ENCODE measurements at regions not wholly inside any gene's neighbourhood (a gene's known extent, or its start where the extent isn't known, plus 50 kb on each side); places are given as distances from the start of the nearest gene placed in this dataset.

- TF ChIP-seq CTCF (IDR thresholded peaks at IDR 0.05; ENCODE audit: insufficient read depth, low read length, severe bottlenecking): no peak
- Histone ChIP-seq H3K4me3 (ENCODE audit: low read depth, low read length) (no peak overlapping the region), H3K27me3 (ENCODE audit: control insufficient read depth, insufficient read depth, low read length) (no peaks in the 10 kb centered on the region), H3K36me3 (ENCODE audit: control insufficient read depth, insufficient read depth, low read length) (no peaks in the 10 kb centered on the region)
- DNase-seq (ENCODE audit: low read depth) (peak; percentile 7), FAIRE-seq (no peak)
These were observed 86.4 kb upstream of the RORA start for GRCh38 chr15:61315471-61315870.

- Histone ChIP-seq H3K27me3 (ENCODE audit: control insufficient read depth, insufficient read depth, low read length) (no peaks in the 10 kb centered on the region), H3K36me3 (ENCODE audit: control insufficient read depth, insufficient read depth, low read length) (no peaks in the 10 kb centered on the region), H3K4me3 (ENCODE audit: low read depth, low read length) (no peak overlapping the region)
- FAIRE-seq (no peak), DNase-seq (ENCODE audit: low read depth) (no peak)
- no peak for TF ChIP-seq CTCF (IDR thresholded peaks at IDR 0.05; ENCODE audit: insufficient read depth, low read length, severe bottlenecking)
These were observed 85.3 kb upstream of the RORA start for GRCh38 chr15:61314427-61314826.

DNA sequence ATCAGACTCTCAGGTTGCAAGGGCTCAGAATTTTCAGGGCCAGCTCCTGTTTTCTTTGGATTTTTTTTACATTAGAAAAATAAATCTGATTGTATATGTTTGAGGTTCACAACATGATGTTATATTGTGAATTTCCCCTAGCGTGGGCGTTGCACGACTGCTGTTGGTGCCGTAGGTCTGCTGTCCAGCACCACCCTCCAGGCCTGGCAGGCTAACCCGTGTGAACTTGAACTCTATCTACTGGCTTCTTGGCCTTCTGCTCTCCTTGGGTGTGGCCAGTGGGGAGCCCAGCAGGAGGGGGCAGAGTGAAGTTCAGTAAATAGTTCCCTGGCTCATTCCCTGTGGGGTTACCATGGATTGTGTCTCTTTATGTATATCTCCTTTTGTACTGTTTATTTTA lies 80.5 kb upstream of the RORA start:
- no peak overlapping the region for H3K4me3 ChIP-seq (ENCODE audit: low read depth, low read length)
- no peak for TF ChIP-seq CTCF (IDR thresholded peaks at IDR 0.05; ENCODE audit: insufficient read depth, low read length, severe bottlenecking)
- FAIRE-seq: no peak
- no peaks in the 10 kb centered on the region for H3K36me3 ChIP-seq (ENCODE audit: control insufficient read depth, insufficient read depth, low read length)
- no peak for DNase-seq (ENCODE audit: low read depth)
- H3K27me3 ChIP-seq (ENCODE audit: control insufficient read depth, insufficient read depth, low read length): no peaks in the 10 kb centered on the region

DNA sequence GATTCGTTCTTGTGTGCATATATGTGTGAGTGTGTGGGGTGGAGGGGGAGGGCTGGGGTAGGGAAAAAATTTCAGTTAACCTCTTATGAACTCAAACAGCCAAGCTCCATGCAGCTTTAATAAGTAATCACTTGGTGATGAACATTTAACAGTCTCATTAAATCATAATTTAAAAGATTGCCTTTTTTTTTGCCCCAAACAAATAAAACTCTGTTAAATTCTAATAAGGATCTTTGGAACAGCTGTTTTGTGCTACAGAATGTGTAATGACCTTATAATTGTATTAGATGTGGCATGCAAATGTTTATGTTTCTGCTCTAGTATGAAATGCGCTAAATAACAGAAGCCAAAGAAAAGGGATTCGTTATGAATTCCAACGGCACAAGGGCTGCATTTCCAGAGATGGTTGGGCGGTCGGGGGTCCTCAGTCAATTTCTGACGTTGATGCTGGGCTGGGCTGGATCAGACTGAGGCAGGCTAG lies 80.0 kb upstream of the RORA start:
- Histone ChIP-seq H3K27me3 (ENCODE audit: control insufficient read depth, insufficient read depth, low read length) (no peaks in the 10 kb centered on the region), H3K36me3 (ENCODE audit: control insufficient read depth, insufficient read depth, low read length) (no peaks in the 10 kb centered on the region), H3K4me3 (ENCODE audit: low read depth, low read length) (no peak overlapping the region)
- TF ChIP-seq CTCF (IDR thresholded peaks at IDR 0.05; ENCODE audit: insufficient read depth, low read length, severe bottlenecking): no peak
- no peak for DNase-seq (ENCODE audit: low read depth)
- no peak for FAIRE-seq

DNA sequence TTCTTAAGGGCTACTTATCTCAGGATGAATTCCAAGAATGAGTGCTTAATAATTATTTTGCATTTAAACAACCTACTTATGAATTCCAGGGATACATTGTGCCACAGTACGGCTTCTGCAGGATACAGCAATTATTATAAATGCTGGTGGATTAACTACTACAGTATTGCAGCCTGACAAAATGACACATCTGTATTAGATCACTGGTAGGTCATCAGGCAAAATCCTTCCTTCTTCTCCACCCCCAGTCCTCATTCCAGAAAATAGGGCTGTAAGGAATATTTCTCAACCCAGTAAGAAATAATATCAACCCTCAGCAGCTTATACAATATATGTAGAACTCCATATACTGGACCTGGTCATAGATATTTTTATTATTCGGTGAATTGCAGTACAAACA lies 79.3 kb upstream of the RORA start:
- DNase-seq (ENCODE audit: low read depth) (no peak), FAIRE-seq (no peak)
- H3K36me3 ChIP-seq (ENCODE audit: control insufficient read depth, insufficient read depth, low read length): no peaks in the 10 kb centered on the region
- no peaks in the 10 kb centered on the region for H3K27me3 ChIP-seq (ENCODE audit: control insufficient read depth, insufficient read depth, low read length)
- TF ChIP-seq CTCF (IDR thresholded peaks at IDR 0.05; ENCODE audit: insufficient read depth, low read length, severe bottlenecking): no peak
- H3K4me3 ChIP-seq (ENCODE audit: low read depth, low read length): no peak overlapping the region

DNA sequence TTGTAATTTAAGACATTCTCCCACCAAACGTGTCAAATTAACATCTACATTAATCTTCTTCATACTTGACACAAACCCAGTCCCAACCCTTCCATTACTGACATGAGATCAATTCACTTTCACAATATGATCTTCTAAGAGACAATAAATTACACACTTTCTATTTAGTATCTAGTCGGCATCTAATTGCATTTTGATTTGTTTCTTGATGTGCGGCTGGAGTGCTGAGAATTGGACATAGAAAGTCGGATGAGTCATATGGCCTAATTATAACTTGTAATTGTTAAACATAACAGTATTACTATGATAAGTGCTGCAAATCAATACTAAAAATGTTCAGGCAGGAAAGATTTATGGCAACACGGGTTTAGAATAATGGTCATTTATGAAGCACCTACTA lies 78.4 kb upstream of the RORA start:
- Histone ChIP-seq H3K27me3 (ENCODE audit: control insufficient read depth, insufficient read depth, low read length) (no peaks in the 10 kb centered on the region), H3K4me3 (ENCODE audit: low read depth, low read length) (no peak overlapping the region), H3K36me3 (ENCODE audit: control insufficient read depth, insufficient read depth, low read length) (no peaks in the 10 kb centered on the region)
- FAIRE-seq (no peak), DNase-seq (ENCODE audit: low read depth) (no peak)
- no peak for TF ChIP-seq CTCF (IDR thresholded peaks at IDR 0.05; ENCODE audit: insufficient read depth, low read length, severe bottlenecking)

Data from bronchial epithelial cell (primary cell).